H1 (cell line): ENCODE measurements at regions not wholly inside any gene's neighbourhood (a gene's known extent, or its start where the extent isn't known, plus 50 kb on each side); places are given as distances from the start of the nearest gene placed in this dataset.

ENCODE experiments used
- BACH1 ChIP-seq: IDR thresholded peaks from 2 replicates; pipeline ENCODE4 v1.6.1; 2012; ENCODE audit warnings: low read length, improper control_type of control experiment
- CBX5 ChIP-seq: fragments of 300-800, 300-1000 bp; sonication (generic); IDR thresholded peaks from 2 replicates; pipeline ENCODE4 v1.7.1; 2016; ENCODE audit warnings: antibody characterized with exemption, low read length, low read depth
- POLR2A ChIP-seq, 2 experiments: IDR thresholded peaks; 1 replicate in 1 of 2; 2 replicates in 1 of 2; pipeline ENCODE4 v1.6.1; 2011; ENCODE audit warnings: low read depth in 2 of 2, low read length in 2 of 2, mild to moderate bottlenecking in 2 of 2; ENCODE audit errors: control extremely low read depth in 1 of 2
- RAD21 ChIP-seq, 2 experiments: IDR thresholded peaks in 1 of 2; conservative IDR thresholded peaks in 1 of 2; 2 replicates each; pipeline ENCODE4 v1.6.1; 2011; ENCODE audit warnings: low read depth in 2 of 2, low read length in 2 of 2, improper control_type of control experiment in 1 of 2, inconsistent platforms in 1 of 2, mild to moderate bottlenecking in 1 of 2, moderate library complexity in 1 of 2
- RXRA ChIP-seq: IDR thresholded peaks from 2 replicates; pipeline ENCODE4 v1.6.1; 2011; ENCODE audit warnings: low read depth, mild to moderate bottlenecking, low read length, moderate library complexity; ENCODE audit not compliant: insufficient read depth

DNA sequence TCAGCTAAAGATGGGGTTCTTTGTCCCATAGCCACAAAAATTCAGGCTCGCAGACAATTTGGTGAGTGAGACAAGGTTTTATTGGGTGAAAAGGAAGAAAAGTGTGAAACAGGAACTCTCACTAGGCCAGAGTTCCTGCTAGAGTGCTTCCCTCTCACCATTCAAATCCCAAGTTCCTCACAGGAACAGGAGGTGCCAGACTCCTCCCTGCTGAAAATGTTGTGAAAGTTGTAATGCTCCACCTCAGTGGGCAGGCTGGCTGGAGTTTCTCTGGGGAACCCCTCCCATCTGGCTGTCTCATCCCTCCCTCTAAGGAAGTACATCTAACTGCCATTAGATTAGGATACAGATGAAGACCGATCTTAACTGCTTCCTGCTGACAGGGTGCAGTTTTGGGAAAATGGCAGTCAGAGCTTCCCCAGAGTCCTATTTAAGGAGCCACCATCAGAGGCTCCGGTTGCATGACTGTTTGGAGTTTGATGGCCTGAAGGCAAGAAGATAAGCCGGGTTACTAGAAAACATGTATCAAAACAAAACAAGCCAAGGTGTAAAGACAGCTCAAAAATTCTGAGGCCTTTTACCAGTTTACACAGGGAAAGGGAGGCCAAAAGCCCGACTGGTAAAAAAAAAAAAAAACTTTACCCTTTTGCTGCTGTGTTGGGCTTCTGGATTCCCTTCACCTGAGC is 127.6 kb downstream of the FSCB start (continued):
- TF ChIP-seq RXRA: no peak
- TF ChIP-seq BACH1: no peak
- TF ChIP-seq CBX5: no peak
- TF ChIP-seq POLR2A (IDR thresholded peaks at IDR 0.05; ENCODE audit: control extremely low read depth in 1 of 2, low read depth in 2 of 2, low read length in 2 of 2): no peak
- no peak for TF ChIP-seq RAD21 (IDR thresholded peaks at IDR 0.05 in 1 of 2, conservative IDR thresholded peaks at IDR 0.05 in 1 of 2; ENCODE audit: low read depth in 2 of 2, low read length in 2 of 2)
